ENCODE measurements at regions not wholly inside any gene's neighbourhood (a gene's known extent, or its start where the extent isn't known, plus 50 kb on each side); places are given as distances from the start of the nearest gene placed in this dataset.

DNA sequence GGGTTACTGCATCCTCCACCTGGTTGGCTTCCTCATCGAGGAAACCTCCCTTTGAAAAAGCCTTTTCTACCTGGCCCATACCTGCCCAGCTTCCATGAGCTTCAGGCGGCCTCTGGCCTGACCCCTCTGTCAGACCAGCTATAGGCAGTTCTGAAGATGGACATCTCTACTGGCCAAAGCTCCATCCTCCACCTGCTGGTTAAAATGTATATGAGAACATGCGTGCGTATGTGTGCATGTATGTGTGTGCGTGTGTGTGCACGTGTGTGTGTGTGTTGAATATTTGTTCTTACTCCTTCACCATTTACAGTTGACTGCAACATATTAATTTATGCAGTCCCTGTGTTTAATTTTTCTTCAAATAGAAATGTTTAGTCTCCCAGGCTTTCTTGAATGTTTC, 642.4 kb upstream of the RAB6C start:
- TF ChIP-seq, protein P1, sequence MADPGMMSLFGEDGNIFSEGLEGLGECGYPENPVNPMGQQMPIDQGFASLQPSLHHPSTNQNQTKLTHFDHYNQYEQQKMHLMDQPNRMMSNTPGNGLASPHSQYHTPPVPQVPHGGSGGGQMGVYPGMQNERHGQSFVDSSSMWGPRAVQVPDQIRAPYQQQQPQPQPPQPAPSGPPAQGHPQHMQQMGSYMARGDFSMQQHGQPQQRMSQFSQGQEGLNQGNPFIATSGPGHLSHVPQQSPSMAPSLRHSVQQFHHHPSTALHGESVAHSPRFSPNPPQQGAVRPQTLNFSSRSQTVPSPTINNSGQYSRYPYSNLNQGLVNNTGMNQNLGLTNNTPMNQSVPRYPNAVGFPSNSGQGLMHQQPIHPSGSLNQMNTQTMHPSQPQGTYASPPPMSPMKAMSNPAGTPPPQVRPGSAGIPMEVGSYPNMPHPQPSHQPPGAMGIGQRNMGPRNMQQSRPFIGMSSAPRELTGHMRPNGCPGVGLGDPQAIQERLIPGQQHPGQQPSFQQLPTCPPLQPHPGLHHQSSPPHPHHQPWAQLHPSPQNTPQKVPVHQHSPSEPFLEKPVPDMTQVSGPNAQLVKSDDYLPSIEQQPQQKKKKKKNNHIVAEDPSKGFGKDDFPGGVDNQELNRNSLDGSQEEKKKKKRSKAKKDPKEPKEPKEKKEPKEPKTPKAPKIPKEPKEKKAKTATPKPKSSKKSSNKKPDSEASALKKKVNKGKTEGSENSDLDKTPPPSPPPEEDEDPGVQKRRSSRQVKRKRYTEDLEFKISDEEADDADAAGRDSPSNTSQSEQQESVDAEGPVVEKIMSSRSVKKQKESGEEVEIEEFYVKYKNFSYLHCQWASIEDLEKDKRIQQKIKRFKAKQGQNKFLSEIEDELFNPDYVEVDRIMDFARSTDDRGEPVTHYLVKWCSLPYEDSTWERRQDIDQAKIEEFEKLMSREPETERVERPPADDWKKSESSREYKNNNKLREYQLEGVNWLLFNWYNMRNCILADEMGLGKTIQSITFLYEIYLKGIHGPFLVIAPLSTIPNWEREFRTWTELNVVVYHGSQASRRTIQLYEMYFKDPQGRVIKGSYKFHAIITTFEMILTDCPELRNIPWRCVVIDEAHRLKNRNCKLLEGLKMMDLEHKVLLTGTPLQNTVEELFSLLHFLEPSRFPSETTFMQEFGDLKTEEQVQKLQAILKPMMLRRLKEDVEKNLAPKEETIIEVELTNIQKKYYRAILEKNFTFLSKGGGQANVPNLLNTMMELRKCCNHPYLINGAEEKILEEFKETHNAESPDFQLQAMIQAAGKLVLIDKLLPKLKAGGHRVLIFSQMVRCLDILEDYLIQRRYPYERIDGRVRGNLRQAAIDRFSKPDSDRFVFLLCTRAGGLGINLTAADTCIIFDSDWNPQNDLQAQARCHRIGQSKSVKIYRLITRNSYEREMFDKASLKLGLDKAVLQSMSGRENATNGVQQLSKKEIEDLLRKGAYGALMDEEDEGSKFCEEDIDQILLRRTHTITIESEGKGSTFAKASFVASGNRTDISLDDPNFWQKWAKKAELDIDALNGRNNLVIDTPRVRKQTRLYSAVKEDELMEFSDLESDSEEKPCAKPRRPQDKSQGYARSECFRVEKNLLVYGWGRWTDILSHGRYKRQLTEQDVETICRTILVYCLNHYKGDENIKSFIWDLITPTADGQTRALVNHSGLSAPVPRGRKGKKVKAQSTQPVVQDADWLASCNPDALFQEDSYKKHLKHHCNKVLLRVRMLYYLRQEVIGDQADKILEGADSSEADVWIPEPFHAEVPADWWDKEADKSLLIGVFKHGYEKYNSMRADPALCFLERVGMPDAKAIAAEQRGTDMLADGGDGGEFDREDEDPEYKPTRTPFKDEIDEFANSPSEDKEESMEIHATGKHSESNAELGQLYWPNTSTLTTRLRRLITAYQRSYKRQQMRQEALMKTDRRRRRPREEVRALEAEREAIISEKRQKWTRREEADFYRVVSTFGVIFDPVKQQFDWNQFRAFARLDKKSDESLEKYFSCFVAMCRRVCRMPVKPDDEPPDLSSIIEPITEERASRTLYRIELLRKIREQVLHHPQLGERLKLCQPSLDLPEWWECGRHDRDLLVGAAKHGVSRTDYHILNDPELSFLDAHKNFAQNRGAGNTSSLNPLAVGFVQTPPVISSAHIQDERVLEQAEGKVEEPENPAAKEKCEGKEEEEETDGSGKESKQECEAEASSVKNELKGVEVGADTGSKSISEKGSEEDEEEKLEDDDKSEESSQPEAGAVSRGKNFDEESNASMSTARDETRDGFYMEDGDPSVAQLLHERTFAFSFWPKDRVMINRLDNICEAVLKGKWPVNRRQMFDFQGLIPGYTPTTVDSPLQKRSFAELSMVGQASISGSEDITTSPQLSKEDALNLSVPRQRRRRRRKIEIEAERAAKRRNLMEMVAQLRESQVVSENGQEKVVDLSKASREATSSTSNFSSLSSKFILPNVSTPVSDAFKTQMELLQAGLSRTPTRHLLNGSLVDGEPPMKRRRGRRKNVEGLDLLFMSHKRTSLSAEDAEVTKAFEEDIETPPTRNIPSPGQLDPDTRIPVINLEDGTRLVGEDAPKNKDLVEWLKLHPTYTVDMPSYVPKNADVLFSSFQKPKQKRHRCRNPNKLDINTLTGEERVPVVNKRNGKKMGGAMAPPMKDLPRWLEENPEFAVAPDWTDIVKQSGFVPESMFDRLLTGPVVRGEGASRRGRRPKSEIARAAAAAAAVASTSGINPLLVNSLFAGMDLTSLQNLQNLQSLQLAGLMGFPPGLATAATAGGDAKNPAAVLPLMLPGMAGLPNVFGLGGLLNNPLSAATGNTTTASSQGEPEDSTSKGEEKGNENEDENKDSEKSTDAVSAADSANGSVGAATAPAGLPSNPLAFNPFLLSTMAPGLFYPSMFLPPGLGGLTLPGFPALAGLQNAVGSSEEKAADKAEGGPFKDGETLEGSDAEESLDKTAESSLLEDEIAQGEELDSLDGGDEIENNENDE (IDR thresholded peaks at IDR 0.05; ENCODE audit: low read depth, low read length), result no peak
- no peak for TF ChIP-seq AFF4 (CRISPR knock-in tag; IDR thresholded peaks at IDR 0.05)
- TF ChIP-seq NR4A1 (CRISPR knock-in tag; IDR thresholded peaks at IDR 0.05), result no peak
- TF ChIP-seq NR4A1 (tag; IDR thresholded peaks at IDR 0.05), result no peak
- no peak for TF ChIP-seq JUND (IDR thresholded peaks at IDR 0.05; ENCODE audit: borderline replicate concordance, low read depth, low read length)
- TF ChIP-seq JUND (tag; IDR thresholded peaks at IDR 0.05; ENCODE audit: borderline replicate concordance, low read depth, low read length), result no peak
- TF ChIP-seq NFE2 (IDR thresholded peaks at IDR 0.05; ENCODE audit: low read depth), result no peak
- TF ChIP-seq, protein P2, sequence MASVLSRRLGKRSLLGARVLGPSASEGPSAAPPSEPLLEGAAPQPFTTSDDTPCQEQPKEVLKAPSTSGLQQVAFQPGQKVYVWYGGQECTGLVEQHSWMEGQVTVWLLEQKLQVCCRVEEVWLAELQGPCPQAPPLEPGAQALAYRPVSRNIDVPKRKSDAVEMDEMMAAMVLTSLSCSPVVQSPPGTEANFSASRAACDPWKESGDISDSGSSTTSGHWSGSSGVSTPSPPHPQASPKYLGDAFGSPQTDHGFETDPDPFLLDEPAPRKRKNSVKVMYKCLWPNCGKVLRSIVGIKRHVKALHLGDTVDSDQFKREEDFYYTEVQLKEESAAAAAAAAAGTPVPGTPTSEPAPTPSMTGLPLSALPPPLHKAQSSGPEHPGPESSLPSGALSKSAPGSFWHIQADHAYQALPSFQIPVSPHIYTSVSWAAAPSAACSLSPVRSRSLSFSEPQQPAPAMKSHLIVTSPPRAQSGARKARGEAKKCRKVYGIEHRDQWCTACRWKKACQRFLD (CRISPR knock-in tag; IDR thresholded peaks at IDR 0.05), result no peak
- TF ChIP-seq, protein P3, sequence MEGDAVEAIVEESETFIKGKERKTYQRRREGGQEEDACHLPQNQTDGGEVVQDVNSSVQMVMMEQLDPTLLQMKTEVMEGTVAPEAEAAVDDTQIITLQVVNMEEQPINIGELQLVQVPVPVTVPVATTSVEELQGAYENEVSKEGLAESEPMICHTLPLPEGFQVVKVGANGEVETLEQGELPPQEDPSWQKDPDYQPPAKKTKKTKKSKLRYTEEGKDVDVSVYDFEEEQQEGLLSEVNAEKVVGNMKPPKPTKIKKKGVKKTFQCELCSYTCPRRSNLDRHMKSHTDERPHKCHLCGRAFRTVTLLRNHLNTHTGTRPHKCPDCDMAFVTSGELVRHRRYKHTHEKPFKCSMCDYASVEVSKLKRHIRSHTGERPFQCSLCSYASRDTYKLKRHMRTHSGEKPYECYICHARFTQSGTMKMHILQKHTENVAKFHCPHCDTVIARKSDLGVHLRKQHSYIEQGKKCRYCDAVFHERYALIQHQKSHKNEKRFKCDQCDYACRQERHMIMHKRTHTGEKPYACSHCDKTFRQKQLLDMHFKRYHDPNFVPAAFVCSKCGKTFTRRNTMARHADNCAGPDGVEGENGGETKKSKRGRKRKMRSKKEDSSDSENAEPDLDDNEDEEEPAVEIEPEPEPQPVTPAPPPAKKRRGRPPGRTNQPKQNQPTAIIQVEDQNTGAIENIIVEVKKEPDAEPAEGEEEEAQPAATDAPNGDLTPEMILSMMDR (IDR thresholded peaks at IDR 0.05 in 2 of 3, conservative IDR thresholded peaks at IDR 0.05 in 1 of 3; ENCODE audit: insufficient read depth in 2 of 3, low read depth in 1 of 3, low read length in 3 of 3), result peak in 1 of 3 experiments; percentile 22; a peak in 1 of 6 replicates
- no peak for TF ChIP-seq ZNF263 (CRISPR knock-in tag; IDR thresholded peaks at IDR 0.05; ENCODE audit: borderline replicate concordance)
